ENCODE measurements at regions not wholly inside any gene's neighbourhood (a gene's known extent, or its start where the extent isn't known, plus 50 kb on each side); places are given as distances from the start of the nearest gene placed in this dataset.

- TF ChIP-seq CTCF (conservative IDR thresholded peaks at IDR 0.05; ENCODE audit: low read depth in 2 of 2) (no peak), ZNF114 (CRISPR knock-in tag; IDR thresholded peaks at IDR 0.05) (no peak), POLR2AphosphoS5 (IDR thresholded peaks at IDR 0.05; ENCODE audit: low read depth) (no peak), EZH2 (IDR thresholded peaks at IDR 0.05; ENCODE audit: low read depth, unreplicated experiment) (no peak), ETS1 (IDR thresholded peaks at IDR 0.05) (no peak), ZNF331 (CRISPR knock-in tag; IDR thresholded peaks at IDR 0.05; ENCODE audit: low read depth) (no peak), REST (IDR thresholded peaks at IDR 0.05; ENCODE audit: unreplicated experiment) (no peak), EZH2phosphoT487 (IDR thresholded peaks at IDR 0.05; ENCODE audit: unreplicated experiment) (no peak), CREB1 (CRISPR knock-in tag; IDR thresholded peaks at IDR 0.05; ENCODE audit: low read depth) (no peak), JUNB (IDR thresholded peaks at IDR 0.05; ENCODE audit: unreplicated experiment) (no peak), STAT1 (IDR thresholded peaks at IDR 0.05; ENCODE audit: unreplicated experiment) (no peak), ZNF462 (CRISPR knock-in tag; IDR thresholded peaks at IDR 0.05) (no peak), NANOG (IDR thresholded peaks at IDR 0.05; ENCODE audit: borderline replicate concordance) (no peak)
These were observed 78.1 kb upstream of the TOMM7 start for GRCh38 chr7:22900784-22901183.
